ENCODE measurements at regions not wholly inside any gene's neighbourhood (a gene's known extent, or its start where the extent isn't known, plus 50 kb on each side); places are given as distances from the start of the nearest gene placed in this dataset.

DNA sequence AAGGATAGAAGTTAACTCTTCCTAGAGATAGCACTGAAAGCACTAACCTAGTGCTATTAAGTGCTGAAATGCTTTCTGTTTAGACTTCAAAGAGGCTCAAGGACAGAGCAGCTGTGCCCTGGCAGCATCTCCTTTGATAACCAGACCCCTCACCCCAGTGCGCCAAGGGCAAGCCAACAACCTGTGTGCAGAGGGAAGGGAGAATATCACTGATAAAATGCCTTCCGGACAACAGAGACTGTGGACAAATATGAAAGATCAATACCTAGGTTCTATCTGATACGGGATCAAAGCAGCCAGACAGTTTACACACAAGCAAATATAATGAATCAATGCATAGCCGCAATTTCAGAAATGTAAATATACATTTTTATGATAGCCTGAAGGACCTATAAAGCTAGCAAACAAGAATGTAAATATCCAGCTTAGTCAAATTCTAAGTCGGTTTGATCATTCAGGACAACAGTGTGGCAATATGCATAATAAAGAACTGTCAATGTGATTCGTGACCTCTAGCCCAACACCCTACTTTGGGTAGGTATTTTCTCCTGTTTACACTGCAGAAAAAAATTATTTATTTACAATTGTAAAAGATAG lies 91.8 kb upstream of the RFX8 start:
- TF ChIP-seq POLR2AphosphoS5 (IDR thresholded peaks at IDR 0.05) (no peak), EP300 (IDR thresholded peaks at IDR 0.05) (no peak)
- TF ChIP-seq, protein P1, sequence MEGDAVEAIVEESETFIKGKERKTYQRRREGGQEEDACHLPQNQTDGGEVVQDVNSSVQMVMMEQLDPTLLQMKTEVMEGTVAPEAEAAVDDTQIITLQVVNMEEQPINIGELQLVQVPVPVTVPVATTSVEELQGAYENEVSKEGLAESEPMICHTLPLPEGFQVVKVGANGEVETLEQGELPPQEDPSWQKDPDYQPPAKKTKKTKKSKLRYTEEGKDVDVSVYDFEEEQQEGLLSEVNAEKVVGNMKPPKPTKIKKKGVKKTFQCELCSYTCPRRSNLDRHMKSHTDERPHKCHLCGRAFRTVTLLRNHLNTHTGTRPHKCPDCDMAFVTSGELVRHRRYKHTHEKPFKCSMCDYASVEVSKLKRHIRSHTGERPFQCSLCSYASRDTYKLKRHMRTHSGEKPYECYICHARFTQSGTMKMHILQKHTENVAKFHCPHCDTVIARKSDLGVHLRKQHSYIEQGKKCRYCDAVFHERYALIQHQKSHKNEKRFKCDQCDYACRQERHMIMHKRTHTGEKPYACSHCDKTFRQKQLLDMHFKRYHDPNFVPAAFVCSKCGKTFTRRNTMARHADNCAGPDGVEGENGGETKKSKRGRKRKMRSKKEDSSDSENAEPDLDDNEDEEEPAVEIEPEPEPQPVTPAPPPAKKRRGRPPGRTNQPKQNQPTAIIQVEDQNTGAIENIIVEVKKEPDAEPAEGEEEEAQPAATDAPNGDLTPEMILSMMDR (IDR thresholded peaks at IDR 0.05): no peak
